ENCODE measurements at regions not wholly inside any gene's neighbourhood (a gene's known extent, or its start where the extent isn't known, plus 50 kb on each side); places are given as distances from the start of the nearest gene placed in this dataset.

- TF ChIP-seq SNAI2 (CRISPR knock-in tag; IDR thresholded peaks at IDR 0.05) (no peak), GLIS3 (CRISPR knock-in tag; IDR thresholded peaks at IDR 0.05) (no peak), CREB5 (CRISPR knock-in tag; IDR thresholded peaks at IDR 0.05; ENCODE audit: low read depth) (no peak), PPARA (CRISPR knock-in tag; IDR thresholded peaks at IDR 0.05; ENCODE audit: borderline replicate concordance) (no peak), ZFP3 (CRISPR knock-in tag; IDR thresholded peaks at IDR 0.05) (no peak)
- no peak for ATAC-seq
These were observed 134.8 kb downstream of the ATG4C start for GRCh38 chr1:62918700-62919099.

GRCh38 chr1:62922006-62922405 is 138.1 kb downstream of the ATG4C start:
- TF ChIP-seq GLIS3 (CRISPR knock-in tag; IDR thresholded peaks at IDR 0.05), result no peak
- no peak for TF ChIP-seq ZNF8 (CRISPR knock-in tag; IDR thresholded peaks at IDR 0.05)
- no peak for TF ChIP-seq CSRNP3 (CRISPR knock-in tag; IDR thresholded peaks at IDR 0.05)
- no peak for TF ChIP-seq TSHZ2 (CRISPR knock-in tag; IDR thresholded peaks at IDR 0.05)
- no peak for TF ChIP-seq CSDC2 (CRISPR knock-in tag; IDR thresholded peaks at IDR 0.05)
- no peak for TF ChIP-seq PPARA (CRISPR knock-in tag; IDR thresholded peaks at IDR 0.05; ENCODE audit: borderline replicate concordance)
- TF ChIP-seq ZC3H10 (CRISPR knock-in tag; IDR thresholded peaks at IDR 0.05), result no peak
- TF ChIP-seq ZFP3 (CRISPR knock-in tag; IDR thresholded peaks at IDR 0.05), result no peak
- no peak for TF ChIP-seq TOX (CRISPR knock-in tag; IDR thresholded peaks at IDR 0.05; ENCODE audit: borderline replicate concordance)
- no peak for TF ChIP-seq POU6F1 (CRISPR knock-in tag; IDR thresholded peaks at IDR 0.05; ENCODE audit: borderline replicate concordance, low read depth)
- TF ChIP-seq ZFP30 (CRISPR knock-in tag; IDR thresholded peaks at IDR 0.05), result no peak
- TF ChIP-seq ARNTL (CRISPR knock-in tag; IDR thresholded peaks at IDR 0.05; ENCODE audit: borderline replicate concordance, low read depth), result no peak
- no peak for TF ChIP-seq SNAI2 (CRISPR knock-in tag; IDR thresholded peaks at IDR 0.05)
- no peak for TF ChIP-seq ZNF70 (CRISPR knock-in tag; IDR thresholded peaks at IDR 0.05)
- TF ChIP-seq BACH2 (CRISPR knock-in tag; IDR thresholded peaks at IDR 0.05; ENCODE audit: borderline replicate concordance), result no peak
- no peak for TF ChIP-seq PATZ1 (CRISPR knock-in tag; IDR thresholded peaks at IDR 0.05; ENCODE audit: borderline replicate concordance)
- TF ChIP-seq RARB (CRISPR knock-in tag; IDR thresholded peaks at IDR 0.05), result no peak
- TF ChIP-seq OSR1 (CRISPR knock-in tag; IDR thresholded peaks at IDR 0.05), result no peak
- no peak for TF ChIP-seq CREB5 (CRISPR knock-in tag; IDR thresholded peaks at IDR 0.05; ENCODE audit: low read depth)
- ATAC-seq, result no peak
